ENCODE measurements at regions not wholly inside any gene's neighbourhood (a gene's known extent, or its start where the extent isn't known, plus 50 kb on each side); places are given as distances from the start of the nearest gene placed in this dataset.

- TF ChIP-seq CTCF (conservative IDR thresholded peaks at IDR 0.05; ENCODE audit: low read length) (no peak), EZH2phosphoT487 (IDR thresholded peaks at IDR 0.05; ENCODE audit: borderline replicate concordance, low read depth, low read length) (no peak)
Observed at GRCh38 chr7:115086146-115086841, 164.4 kb downstream of the MDFIC start.
